Sciatic nerve (tissue), 2 donors: ENCODE measurements at regions not wholly inside any gene's neighbourhood (a gene's known extent, or its start where the extent isn't known, plus 50 kb on each side); places are given as distances from the start of the nearest gene placed in this dataset.
"Not testable (repeated sequence)": the region's sequence is repeated elsewhere in the genome, so short reads cannot be mapped to it uniquely, and the experiment has no call there.

ENCODE experiments used
- ATAC-seq: fragments of 200-7000 bp; cut with Tn5 transposase; one replicate; pipeline ENCODE4 v1.9.1; 2020; ENCODE audit warnings: mild to moderate bottlenecking, moderate library complexity
- DNase-seq: peaks from one replicate; pipeline ENCODE4 v3.0.0-alpha.2; 2020; ENCODE audit warnings: low spot score
- intact Hi-C: fragments of 100-400 bp; cut with DNase I; formaldehyde crosslinking; loops from one replicate; pipeline ENCODE4 v1.14.2; 2022
- donor health status: DM: no; HTN: no; CAD: no.
- donor health status: DM: no; HTN: no; CAD: no.

DNA sequence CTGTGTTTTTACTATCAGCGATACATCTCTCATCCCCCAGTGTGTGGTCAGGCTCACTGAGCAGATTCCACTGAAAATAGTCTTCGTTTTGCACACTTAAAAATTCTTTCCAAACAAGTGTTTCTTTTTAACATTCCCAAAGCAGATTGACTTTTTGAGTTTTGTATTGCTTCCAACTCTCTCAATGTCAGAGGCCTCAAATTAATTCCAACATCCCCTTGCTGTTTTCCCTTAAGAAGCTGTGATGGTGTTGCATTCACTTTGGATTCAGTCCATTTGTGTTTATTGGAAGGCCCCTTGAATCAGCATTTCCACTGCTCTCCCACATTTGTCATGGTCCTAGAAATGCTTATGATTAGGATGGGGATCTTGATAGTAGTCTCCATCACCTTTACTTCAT lies 228.7 kb downstream of the KCNRG start:
- DNase-seq (no peak), ATAC-seq (no peak)
- intact Hi-C loops: no loop called here

- DNase-seq (no peak), ATAC-seq (peak; percentile 29)
- intact Hi-C loops: no loop called here
Measured at GRCh38 chr13:50244355-50244712, 229.1 kb downstream of the KCNRG start.

DNA sequence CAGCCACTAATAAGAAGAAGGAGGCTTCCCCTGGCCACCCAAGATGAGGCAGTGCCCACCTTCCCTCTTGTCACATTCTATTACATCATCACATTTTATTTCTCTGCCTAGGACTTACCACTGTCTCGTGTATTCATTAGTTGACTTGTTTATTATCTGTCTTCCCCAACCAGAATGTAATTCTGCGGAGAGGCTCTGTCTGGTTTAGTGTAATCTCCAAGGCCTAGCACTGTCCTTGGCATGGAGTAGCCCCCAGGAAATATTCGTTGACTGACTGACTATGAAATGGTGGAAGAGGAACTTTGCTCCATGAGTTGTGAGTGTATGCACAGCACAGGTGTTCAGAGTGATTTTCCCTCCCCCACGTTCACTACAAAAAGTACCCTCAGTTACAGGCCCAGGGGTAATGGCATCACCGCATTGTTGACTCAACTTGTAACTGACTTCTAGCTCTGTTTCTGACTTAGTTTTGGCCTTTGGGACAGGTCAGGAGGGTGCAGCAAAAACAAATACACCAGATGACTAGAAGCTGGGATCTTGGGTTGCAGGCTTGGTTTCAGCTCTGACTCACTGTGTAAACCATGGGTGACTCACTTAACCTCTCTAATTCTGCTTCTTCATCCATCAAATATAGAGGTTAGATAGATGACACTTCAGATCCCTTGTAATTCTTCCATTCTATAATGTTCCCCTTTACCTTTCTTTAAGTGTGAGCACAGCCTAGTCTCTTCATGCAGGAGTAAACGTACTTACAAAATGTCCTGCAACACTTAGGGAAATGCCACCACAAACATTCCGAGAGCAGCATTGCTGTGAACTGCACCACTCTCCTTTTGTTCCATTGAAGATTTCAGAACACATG lies 229.7 kb downstream of the KCNRG start:
- intact Hi-C loops: no loop called here
- ATAC-seq (peak; percentile 86), DNase-seq (no peak)

DNA sequence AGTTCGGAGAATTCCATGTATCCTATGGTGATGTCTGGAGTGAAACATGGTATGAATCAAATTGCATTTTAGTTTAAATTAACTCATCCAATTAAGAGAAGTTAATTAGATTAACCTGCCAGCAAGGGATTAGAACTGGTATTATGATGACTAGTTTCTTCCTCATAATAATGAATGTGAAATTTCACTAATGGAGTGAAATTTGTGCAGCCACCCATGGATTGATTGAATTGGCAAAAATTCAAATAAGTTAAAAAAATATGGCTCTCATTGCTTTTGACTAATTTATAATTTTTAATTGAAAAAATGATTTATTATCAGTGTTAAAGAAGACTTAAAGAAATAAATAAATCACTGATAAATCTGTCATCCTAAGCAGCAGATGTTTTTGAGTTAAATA lies 232.0 kb downstream of the KCNRG start:
- intact Hi-C loops: no loop called here
- ATAC-seq (no peak), DNase-seq (no peak)

DNA sequence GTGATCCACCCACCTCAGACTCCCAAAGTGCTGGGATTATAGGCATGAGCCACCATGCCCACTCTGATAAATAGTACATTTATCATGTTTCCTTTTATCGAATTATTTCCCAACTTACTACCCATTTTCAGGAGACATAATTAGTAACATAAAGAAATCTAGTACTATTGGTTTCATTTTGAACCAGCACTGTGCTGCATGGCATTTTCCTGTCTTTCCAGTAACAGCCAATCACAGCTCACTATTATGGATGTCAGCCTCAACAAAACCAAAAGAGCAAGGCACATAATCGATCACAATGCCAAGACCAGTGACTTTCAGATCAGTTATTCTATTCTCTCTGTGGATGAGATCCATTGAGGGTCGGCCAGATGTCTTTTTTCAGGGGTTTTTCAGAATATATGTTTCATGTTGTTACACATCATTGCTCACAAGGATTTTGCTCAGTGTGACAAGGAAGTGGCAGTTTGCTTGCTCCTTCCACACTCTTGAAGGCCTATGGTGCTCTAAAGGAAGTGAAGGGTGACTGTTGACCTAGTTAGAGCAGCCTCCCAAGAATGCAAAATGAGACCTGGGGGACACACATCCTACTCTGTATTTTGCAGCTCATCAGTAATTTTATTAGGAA lies 233.4 kb downstream of the KCNRG start:
- intact Hi-C loops: no loop called here
- ATAC-seq: no peak
- DNase-seq: no peak

GRCh38 chr13:50249144-50249521 lies 233.9 kb downstream of the KCNRG start:
- intact Hi-C loops: no loop called here
- ATAC-seq: no peak
- no peak for DNase-seq

DNA sequence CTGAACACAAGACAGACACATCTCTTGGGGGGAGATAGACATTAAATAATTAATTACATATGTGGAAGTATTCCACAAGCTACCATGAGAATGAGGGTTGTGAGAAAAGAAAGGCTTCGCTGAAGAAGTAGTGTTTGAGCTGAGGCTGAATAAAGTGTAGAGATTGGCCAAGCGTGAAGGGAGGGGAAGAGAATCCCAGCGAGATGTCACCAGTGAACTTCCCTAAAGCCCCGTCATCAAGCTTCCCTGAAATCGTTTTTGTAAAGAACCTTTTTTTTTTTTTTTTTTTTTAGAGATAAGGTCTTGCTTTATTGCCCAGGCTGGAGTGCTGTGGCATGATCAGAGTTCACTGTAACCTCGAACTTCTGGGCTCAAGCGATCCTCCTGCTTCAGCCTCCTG lies 235.2 kb downstream of the KCNRG start:
- intact Hi-C loops: no loop called here
- DNase-seq: no peak

DNA sequence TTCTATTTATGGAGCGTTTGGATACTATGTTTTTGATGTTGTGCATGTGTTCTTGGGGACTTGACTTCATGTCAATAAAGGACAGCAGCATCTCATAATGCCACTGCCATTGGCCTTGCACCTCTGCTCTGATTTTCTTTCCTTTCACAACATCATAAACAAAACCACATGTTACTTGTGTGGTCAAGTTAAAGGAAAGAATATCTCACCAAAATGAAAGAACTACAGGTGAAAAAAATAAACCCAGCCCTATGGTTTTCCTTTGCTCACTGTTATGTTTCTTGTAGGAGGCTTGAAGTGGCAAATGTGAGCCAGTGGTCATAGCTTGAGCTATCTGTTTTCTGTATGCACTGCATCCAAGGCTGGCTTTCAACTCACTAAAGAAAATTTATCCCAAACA lies 240.4 kb downstream of the KCNRG start:
- no peak for ATAC-seq
- intact Hi-C loops: no loop called here
- DNase-seq: no peak

More for the DNA sequence above, 235.2 kb downstream of the KCNRG start:
- no peak for ATAC-seq

DNA sequence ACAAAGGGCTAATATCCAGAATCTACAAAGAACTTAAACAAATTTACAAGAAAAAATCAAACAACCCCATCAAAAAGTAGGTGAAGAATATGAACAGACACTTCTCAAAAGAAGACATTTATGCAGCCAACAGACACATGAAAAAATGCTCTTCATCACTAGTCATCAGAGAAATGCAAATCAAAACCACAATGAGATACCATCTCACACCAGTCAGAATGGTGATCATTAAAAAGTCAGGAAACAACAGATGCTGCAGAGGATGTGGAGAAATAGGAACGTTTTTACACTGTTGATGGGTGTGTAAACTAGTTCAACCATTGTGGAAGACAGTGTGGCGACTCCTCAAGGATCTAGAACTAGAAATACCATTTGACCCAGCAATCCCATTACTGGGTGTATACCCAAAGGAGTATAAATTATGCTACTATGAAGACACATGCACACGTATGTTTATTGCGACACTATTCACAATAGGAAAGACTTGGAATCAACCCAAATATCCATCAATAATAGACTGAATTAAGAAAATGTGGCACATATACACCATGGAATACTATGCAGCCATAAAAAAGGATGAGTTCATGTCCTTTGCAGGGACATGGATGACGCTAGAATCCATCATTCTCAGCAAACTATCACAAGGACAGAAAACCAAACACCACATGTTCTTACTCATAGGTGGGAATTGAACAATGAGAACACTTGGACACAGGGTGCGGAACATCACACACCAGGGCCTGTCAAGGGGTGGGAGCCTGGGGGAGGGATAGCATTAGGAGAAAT lies 241.5 kb downstream of the KCNRG start:
- DNase-seq, ATAC-seq, intact Hi-C loops: not testable (repeated sequence)

- intact Hi-C loops: no loop called here
- ATAC-seq (no peak), DNase-seq (no peak)
Measured at GRCh38 chr13:50257646-50258045, 242.4 kb downstream of the KCNRG start.

GRCh38 chr13:50261130-50261901 lies 246.1 kb downstream of the KCNRG start:
- ATAC-seq (no peak), DNase-seq (no peak)
- intact Hi-C loops: no loop called here

DNA sequence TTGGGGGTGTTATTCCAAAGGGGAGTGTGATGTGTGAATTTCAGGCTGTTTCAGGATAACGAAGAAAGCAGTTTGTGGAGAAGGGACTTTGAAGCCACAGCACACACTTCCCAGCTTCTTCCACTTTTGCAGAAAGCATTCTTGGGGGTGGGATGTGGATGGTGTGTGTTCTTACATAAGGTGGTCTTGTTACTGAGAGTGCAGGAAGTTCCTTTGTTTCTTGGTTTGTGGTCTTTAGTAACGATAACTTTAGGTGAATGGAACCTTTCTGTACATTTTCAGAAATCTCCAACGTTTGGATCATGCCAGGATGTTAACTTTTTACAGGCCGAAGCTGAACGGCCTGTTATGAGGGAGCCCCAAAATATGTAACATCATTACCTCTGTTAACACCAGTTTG lies 251.8 kb downstream of the KCNRG start:
- intact Hi-C loops: no loop called here
- DNase-seq: no peak
- ATAC-seq: no peak

GRCh38 chr13:50267917-50268316 lies 252.7 kb downstream of the KCNRG start:
- ATAC-seq: peak; percentile 60
- intact Hi-C loops: no loop called here
- DNase-seq: no peak

- intact Hi-C loops: no loop called here
- ATAC-seq (no peak), DNase-seq (no peak)
Measured at GRCh38 chr13:50268500-50268899, 253.3 kb downstream of the KCNRG start.

DNA sequence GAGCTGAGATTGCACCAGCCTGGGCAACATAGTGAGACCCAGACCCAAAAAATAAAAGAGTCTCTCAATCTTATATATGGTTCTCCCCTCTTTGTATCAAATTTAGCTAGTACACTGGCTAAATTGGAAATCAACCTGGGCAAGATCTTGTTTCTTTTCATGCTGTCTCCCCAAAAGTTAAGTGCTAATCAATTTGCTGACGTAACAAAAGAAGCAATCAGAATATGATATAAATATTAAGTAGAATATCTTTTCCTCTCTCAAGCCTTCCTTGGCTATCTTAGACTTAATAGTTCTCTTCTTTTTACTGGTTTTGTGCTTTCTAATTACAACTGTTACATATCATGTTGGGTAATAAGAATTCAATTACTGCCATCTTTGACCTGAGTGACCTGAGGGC lies 258.9 kb downstream of the KCNRG start:
- ATAC-seq (no peak), DNase-seq (no peak)
- intact Hi-C loops: no loop called here

DNA sequence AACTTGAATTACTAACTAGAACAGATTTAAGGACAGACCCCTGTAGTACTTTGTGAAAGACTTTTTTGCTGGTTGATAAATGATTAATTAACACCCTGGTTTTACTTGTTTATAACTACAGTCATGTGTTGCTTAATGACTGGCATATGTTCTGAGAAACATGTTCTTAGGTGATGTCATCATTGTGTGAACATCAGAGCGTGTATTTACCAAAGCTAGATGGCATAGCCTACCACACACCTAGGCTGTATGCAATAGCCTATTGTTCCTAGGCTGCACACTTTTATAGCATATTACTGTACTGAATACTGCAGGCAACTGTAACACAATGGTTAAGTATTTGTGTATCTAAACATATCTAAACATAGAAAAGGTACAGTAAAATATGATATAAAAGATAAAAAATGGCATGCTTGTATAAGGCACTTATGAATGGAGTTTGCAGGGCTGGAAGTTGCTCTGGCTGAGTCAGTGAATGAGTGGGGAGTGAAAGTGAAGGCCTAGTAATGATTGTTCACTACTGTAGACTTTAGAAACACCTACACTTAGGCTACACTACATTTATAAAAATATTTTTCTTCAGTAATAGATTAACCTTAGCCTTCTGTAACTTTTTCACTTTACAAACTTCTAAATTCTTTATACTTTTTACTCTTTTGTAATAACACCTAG lies 260.3 kb downstream of the KCNRG start:
- DNase-seq (no peak), ATAC-seq (no peak)
- intact Hi-C loops: no loop called here

DNA sequence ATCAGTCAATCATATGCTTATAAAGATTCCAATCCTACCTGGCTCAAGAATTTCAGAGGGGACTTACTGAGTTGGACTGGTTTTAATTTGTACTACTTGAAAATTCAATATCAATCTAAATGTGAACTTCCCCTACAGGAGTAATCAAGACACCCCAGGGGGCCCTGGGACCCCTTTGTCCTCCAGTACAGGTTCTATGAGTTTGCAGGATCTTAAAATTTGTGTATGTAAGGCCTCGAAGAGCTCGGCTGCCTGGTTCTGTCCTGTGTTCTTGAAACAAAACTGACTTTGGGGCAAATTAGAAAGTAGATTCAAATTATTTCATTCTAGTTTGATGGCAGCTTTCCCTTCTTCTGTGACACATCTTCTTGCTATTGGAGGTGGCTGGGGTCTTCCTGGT lies 261.3 kb downstream of the KCNRG start:
- no peak for DNase-seq
- intact Hi-C loops: no loop called here
- ATAC-seq: no peak

- ATAC-seq (no peak), DNase-seq (no peak)
- intact Hi-C loops: no loop called here
Measured at GRCh38 chr13:50277127-50277526, 261.9 kb downstream of the KCNRG start.

GRCh38 chr13:50277906-50278305 lies 262.7 kb downstream of the KCNRG start:
- intact Hi-C loops: no loop called here
- DNase-seq (no peak), ATAC-seq (no peak)
